ENCODE measurements at regions not wholly inside any gene's neighbourhood (a gene's known extent, or its start where the extent isn't known, plus 50 kb on each side); places are given as distances from the start of the nearest gene placed in this dataset.

DNA sequence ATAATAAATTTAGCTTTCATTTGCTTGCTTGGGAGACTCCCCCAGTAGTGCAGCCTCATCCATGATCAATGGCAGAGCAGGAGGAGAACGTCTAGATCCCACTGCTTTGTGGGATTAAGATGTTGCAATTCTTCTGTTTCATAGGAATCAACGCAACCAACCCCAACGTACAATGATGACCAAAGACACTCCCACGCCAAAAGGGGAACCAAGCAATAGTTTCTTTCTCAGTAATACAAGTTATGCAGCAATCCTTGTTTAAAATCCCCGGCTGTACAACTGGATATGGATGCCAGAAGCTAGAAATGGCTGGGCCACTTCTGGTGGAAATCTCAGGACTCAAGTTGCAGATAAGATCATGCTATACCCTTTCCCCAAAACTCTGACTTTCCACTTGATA lies 411.2 kb downstream of the VPS13C start:
- Mint-ChIP-seq H3K9me3 (ENCODE audit: low read depth) (no peaks in the 10 kb centered on the region), H3K27me3 (peaks cover 12% of the 10 kb centered on the region), H3K27ac (no peak overlapping the region), H3K4me3 (no peak overlapping the region), H3K4me1 (ENCODE audit: low read depth) (no peaks in the 10 kb centered on the region), H3K36me3 (no peaks in the 10 kb centered on the region)

DNA sequence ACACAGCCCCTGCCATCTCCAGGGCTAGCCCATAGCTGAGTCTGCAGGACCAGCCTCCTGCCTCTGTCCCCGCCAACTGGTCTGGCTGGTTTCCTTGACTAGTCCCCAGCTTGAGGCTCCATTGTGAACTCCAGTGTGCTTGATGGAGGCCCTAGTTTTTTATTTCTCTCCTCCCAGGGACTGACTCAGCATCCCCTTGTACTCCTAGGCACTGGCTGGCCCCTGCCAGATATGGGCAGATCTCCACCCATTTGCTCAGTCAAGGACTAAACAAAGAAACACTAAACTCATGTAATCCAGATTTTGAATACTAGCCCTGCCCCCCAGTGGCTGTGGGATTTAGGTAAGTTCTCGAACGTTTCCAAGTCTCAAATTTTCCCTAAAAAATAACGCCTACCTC lies 415.4 kb upstream of the RORA start:
- Mint-ChIP-seq H3K27ac (no peak overlapping the region), H3K36me3 (no peaks in the 10 kb centered on the region), H3K27me3 (peaks cover 20% of the 10 kb centered on the region), H3K4me1 (ENCODE audit: low read depth) (no peaks in the 10 kb centered on the region), H3K9me3 (ENCODE audit: low read depth) (no peaks in the 10 kb centered on the region), H3K4me3 (no peak overlapping the region)

DNA sequence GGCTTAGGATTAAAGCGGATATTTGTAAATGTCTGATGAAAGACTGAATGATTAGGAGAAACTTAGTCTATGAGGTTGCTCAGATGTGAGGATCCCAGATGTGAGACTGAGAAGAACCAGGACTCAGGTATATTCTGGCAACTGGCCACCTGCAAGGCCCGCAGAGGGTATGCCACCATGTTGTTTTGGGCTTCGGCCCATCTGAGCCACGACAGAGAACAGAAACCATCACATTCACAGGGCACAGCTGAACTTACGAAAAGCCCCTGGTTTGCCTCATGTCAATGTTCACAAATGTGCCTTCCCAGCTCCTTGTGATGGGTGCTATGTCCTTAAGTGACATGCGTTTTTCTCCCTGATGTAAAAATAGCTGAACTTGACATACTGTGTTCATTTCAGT lies 412.5 kb upstream of the RORA start:
- Mint-ChIP-seq H3K4me1 (ENCODE audit: low read depth) (no peaks in the 10 kb centered on the region), H3K36me3 (no peaks in the 10 kb centered on the region), H3K9me3 (ENCODE audit: low read depth) (no peaks in the 10 kb centered on the region), H3K4me3 (no peak overlapping the region), H3K27me3 (peaks cover 18% of the 10 kb centered on the region), H3K27ac (no peak overlapping the region)

DNA sequence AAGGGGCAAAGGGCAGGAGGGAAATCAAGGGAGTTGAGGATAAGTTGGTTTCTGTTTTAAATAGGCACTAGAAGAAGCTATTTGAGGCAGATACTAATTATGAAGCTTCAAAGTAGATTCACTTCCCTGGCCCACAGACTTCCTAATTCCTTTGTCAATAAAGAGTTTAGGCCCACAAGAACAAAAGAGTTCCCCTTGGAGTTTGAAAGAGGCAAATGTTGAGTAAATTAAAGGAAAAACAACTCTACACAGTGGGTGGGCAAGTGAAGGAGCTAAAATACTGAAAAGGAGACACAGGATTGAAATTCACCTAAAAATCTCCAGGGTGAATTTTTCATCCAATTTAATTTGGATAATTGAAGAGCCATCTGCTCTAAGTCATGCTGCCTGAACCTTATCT lies 411.7 kb upstream of the RORA start:
- no peaks in the 10 kb centered on the region for H3K36me3 Mint-ChIP-seq
- H3K27ac Mint-ChIP-seq: no peak overlapping the region
- no peak overlapping the region for H3K4me3 Mint-ChIP-seq
- no peaks in the 10 kb centered on the region for H3K4me1 Mint-ChIP-seq (ENCODE audit: low read depth)
- H3K9me3 Mint-ChIP-seq (ENCODE audit: low read depth): no peaks in the 10 kb centered on the region
- H3K27me3 Mint-ChIP-seq: peaks cover 26% of the 10 kb centered on the region

DNA sequence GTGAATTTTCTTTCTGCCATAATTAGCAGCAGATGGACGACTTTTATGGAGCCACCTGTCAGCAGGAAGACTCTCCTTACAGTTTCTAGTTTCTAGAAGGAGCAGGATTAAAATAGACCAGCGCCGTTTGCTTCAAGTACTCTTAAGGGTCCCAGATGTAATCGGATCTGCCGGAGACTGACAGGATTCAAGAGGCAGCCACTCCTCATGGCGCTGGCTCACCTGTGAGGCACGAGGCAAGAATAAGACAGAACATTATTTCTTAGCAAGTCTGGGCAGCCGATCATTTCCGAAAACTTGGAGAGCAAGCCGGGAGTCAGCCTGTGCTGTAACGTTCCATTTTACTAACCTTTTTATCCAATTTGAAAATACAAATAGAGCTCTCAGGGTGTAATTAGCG lies 410.4 kb upstream of the RORA start:
- H3K36me3 Mint-ChIP-seq: no peaks in the 10 kb centered on the region
- peaks cover 20% of the 10 kb centered on the region for H3K27me3 Mint-ChIP-seq
- H3K4me3 Mint-ChIP-seq: no peak overlapping the region
- no peak overlapping the region for H3K27ac Mint-ChIP-seq
- H3K9me3 Mint-ChIP-seq (ENCODE audit: low read depth): no peaks in the 10 kb centered on the region
- H3K4me1 Mint-ChIP-seq (ENCODE audit: low read depth): no peaks in the 10 kb centered on the region

DNA sequence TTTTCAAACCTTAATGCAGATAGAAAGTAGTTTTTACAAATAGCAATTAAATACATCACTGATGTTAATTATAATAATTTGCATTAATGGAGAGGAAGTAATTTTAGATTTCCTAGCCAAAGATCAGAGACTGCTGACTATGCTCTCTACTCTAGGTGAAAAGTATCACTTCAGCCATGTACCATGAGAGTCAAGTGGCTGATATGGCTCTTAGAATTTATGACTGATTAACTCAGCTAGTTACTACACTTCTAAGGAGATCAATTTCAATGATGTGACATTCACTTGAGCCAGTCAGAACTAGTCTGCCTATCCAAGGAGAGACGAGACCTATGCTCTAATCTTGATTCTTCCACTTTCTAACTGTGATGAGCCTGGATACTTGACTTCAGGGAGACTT lies 405.7 kb upstream of the RORA start:
- Mint-ChIP-seq H3K4me3 (no peak overlapping the region), H3K36me3 (no peaks in the 10 kb centered on the region), H3K9me3 (ENCODE audit: low read depth) (no peaks in the 10 kb centered on the region), H3K27me3 (peaks cover 15% of the 10 kb centered on the region), H3K4me1 (ENCODE audit: low read depth) (no peaks in the 10 kb centered on the region), H3K27ac (no peak overlapping the region)

DNA sequence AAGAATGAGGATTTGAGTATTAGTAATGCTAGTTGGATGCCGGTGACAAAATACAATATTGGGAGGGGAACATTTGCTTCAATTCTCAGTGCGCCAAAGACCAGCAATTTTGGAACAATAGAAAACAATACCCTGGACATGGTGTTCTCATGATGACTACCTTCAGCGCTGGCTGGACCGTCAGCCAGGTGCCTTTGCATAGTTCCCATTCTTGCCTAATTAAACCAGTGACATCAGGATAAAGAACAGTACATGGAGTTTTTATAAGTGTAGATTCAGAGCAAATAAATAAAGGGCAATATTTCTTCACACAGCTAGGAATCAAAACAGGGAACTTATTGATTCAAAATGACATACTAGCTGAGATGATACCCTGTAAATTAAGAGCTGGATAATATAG lies 404.8 kb upstream of the RORA start:
- Mint-ChIP-seq H3K9me3 (ENCODE audit: low read depth) (no peaks in the 10 kb centered on the region), H3K4me3 (no peak overlapping the region), H3K36me3 (no peaks in the 10 kb centered on the region), H3K27me3 (peaks cover 13% of the 10 kb centered on the region), H3K27ac (no peak overlapping the region), H3K4me1 (ENCODE audit: low read depth) (no peaks in the 10 kb centered on the region)

DNA sequence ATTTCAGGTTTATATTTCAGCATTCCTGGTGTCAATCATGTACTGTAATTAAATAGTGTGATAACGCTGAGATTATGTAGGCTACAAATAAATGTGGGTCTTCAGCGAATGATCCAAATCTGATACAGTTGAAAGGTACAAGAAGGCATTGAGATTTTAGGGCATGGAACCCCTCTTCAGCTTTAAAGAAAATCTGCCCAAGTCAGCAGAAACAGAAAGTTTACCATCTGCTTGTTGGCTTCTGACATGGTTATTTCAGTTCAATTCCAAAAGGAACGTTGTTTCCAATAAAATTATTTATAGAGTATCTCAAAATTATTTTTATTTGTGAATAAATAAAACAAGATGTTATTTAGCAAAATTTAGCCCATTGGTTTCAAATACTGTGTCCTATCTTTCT lies 400.2 kb upstream of the RORA start:
- H3K36me3 Mint-ChIP-seq: no peaks in the 10 kb centered on the region
- H3K27me3 Mint-ChIP-seq: peaks cover 7% of the 10 kb centered on the region
- no peak overlapping the region for H3K27ac Mint-ChIP-seq
- H3K9me3 Mint-ChIP-seq (ENCODE audit: low read depth): no peaks in the 10 kb centered on the region
- H3K4me3 Mint-ChIP-seq: no peak overlapping the region
- H3K4me1 Mint-ChIP-seq (ENCODE audit: low read depth): no peaks in the 10 kb centered on the region

DNA sequence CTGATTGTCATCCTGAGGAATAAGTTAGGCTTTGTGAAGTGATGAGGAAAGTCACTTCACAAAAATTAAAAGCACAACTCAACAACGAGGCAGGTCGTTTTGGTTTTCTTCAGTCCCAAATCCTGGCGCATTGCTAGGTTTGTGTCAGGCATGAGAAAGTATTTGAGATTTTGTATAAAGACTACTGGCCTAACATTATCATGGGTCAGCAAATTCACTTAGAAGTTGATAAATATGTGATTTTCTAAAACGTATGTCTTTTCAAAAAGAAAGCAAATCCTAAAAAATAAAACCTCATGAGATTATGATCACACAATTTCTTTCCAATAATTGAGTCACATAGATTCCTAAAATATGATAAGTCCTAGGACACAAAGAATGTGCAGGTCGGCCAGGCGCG lies 395.8 kb upstream of the RORA start:
- Mint-ChIP-seq H3K36me3 (no peaks in the 10 kb centered on the region), H3K4me1 (ENCODE audit: low read depth) (no peaks in the 10 kb centered on the region), H3K9me3 (ENCODE audit: low read depth) (no peaks in the 10 kb centered on the region)

DNA sequence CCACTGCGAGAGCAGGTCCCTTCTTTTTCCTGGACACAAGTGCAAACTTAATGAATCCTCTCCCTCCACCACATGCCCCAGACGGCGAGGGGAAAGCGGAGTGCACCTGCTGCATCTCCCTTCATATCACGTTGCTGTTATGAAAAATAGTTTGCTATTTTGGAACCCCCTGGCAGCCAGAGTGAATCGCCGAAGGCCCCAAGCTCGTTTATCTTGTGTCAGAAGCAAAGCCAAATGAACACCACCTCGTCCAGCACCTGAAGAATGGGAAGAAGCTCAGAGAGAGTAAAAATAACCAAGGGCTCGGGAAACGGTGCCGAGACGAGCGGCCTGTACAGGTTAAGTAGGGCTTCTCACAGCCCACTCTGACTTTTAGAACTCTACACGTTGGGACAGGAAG lies 394.6 kb upstream of the RORA start:
- peaks cover 5% of the 10 kb centered on the region for H3K27me3 Mint-ChIP-seq
- H3K9me3 Mint-ChIP-seq (ENCODE audit: low read depth): no peaks in the 10 kb centered on the region
- H3K27ac Mint-ChIP-seq: no peak overlapping the region
- no peak overlapping the region for H3K4me3 Mint-ChIP-seq
- H3K36me3 Mint-ChIP-seq: no peaks in the 10 kb centered on the region
- H3K4me1 Mint-ChIP-seq (ENCODE audit: low read depth): no peaks in the 10 kb centered on the region

More for the DNA sequence above, 395.8 kb upstream of the RORA start:
- Mint-ChIP-seq H3K27ac (no peak overlapping the region), H3K4me3 (no peak overlapping the region), H3K27me3 (peaks cover 5% of the 10 kb centered on the region)

DNA sequence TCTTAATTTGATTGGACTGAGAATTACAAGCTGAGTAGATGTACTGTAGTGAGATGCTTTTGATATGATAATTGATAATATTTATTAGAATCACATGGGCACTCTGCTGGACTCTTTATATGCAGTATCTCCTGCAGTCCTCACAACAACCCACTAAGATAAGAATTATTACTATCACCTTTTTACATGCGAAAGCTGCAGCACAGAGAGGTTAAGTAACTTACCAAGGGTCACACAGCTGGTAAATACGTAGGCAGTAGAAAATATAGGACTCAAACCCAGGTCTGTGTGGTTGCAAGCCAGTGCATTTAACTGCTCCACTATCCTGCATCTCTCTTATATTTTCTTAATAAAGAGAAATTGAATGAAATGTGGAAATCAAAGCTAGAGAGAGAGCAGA lies 392.8 kb upstream of the RORA start:
- Mint-ChIP-seq H3K36me3 (no peaks in the 10 kb centered on the region), H3K4me3 (no peak overlapping the region), H3K4me1 (ENCODE audit: low read depth) (no peaks in the 10 kb centered on the region), H3K9me3 (ENCODE audit: low read depth) (no peaks in the 10 kb centered on the region), H3K27ac (no peak overlapping the region), H3K27me3 (peaks cover 3% of the 10 kb centered on the region)

DNA sequence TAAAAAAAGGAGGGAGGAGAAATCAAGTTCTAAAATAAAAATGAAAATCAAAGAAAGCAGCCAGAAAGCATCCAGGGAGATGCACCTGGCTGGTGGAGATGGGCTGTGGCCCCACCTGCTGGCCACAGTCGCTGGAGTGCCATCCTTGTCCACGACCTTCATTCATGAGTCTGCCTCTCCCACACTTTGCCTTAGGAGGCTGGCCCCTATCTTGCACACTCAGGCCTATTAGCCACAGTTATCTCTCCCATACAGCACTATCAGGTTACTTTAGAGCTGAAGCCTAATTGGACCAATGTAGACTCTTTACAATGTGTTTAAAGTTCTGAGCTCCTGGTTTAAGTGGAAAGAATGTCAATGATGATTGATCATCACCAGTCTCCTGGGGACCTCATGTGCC lies 392.0 kb upstream of the RORA start:
- no peaks in the 10 kb centered on the region for H3K4me1 Mint-ChIP-seq (ENCODE audit: low read depth)
- no peak overlapping the region for H3K27ac Mint-ChIP-seq
- no peaks in the 10 kb centered on the region for H3K27me3 Mint-ChIP-seq
- no peak overlapping the region for H3K4me3 Mint-ChIP-seq
- H3K36me3 Mint-ChIP-seq: no peaks in the 10 kb centered on the region
- no peaks in the 10 kb centered on the region for H3K9me3 Mint-ChIP-seq (ENCODE audit: low read depth)

DNA sequence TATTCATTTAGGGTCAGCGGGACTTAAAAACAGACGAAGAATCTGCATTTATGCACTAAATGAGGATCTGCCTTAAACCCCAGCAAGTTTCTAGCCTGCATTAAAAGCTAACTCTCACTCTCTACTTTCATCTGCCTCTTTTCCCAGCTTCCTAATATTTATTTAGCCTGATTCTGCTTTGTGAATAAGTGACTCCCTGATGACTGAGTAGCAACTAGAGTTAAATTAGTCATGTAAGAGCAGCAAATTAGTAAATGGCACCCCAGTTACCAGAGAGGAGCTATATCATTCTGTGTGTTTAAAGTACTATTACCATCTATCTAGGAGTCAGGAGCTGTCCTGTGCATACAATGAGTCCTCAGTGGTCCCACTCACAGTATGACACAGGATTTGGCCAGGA lies 391.0 kb upstream of the RORA start:
- no peak overlapping the region for H3K27ac Mint-ChIP-seq
- peaks cover 2% of the 10 kb centered on the region for H3K9me3 Mint-ChIP-seq (ENCODE audit: low read depth)
- no peaks in the 10 kb centered on the region for H3K36me3 Mint-ChIP-seq
- peaks cover 2% of the 10 kb centered on the region for H3K27me3 Mint-ChIP-seq
- no peak overlapping the region for H3K4me3 Mint-ChIP-seq
- no peaks in the 10 kb centered on the region for H3K4me1 Mint-ChIP-seq (ENCODE audit: low read depth)

DNA sequence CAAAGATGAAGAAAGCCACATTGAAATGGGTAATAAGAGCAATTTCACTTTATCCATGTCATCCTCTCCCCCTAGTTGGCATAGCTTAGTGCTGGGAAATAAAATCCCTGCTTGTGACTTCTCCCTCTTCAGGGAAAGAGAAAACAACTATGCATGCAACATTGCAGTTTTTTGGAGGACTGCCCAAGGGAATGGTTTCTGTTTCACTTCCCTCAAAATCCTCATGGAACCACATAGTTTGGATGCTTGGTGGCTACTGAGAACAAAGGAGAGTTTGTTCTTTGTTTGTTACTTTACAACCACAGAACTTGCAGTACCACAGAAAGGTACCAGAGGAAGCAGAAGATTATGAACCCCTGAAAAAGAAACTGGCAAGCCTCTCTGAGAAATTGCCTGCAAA lies 384.6 kb upstream of the RORA start:
- Mint-ChIP-seq H3K36me3 (no peaks in the 10 kb centered on the region), H3K27ac (no peak overlapping the region), H3K4me3 (no peak overlapping the region), H3K4me1 (ENCODE audit: low read depth) (no peaks in the 10 kb centered on the region), H3K27me3 (peaks cover 15% of the 10 kb centered on the region), H3K9me3 (ENCODE audit: low read depth) (peaks cover 14% of the 10 kb centered on the region)

DNA sequence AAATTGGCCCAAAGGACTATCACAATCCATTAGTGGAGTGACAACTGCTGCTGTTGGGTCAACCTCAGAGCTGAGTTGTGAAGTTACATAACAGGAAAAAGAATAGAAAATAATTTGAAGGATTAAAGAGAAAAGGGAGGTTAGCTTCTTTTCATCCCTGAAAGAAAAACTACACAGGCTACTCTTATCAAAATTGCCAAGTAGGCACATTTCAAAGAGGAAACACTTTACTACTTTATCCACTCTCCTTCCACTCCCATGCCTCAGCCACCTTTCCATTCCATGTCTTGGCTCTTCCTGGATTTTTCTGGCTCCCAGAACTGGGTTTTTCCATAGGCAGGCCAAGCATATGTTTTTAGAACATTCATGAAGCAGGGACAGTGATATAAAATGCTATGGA lies 384.0 kb upstream of the RORA start:
- H3K36me3 Mint-ChIP-seq: no peaks in the 10 kb centered on the region
- no peaks in the 10 kb centered on the region for H3K4me1 Mint-ChIP-seq (ENCODE audit: low read depth)
- H3K4me3 Mint-ChIP-seq: no peak overlapping the region
- no peak overlapping the region for H3K27ac Mint-ChIP-seq
- peaks cover 16% of the 10 kb centered on the region for H3K27me3 Mint-ChIP-seq
- peaks cover 14% of the 10 kb centered on the region for H3K9me3 Mint-ChIP-seq (ENCODE audit: low read depth)

DNA sequence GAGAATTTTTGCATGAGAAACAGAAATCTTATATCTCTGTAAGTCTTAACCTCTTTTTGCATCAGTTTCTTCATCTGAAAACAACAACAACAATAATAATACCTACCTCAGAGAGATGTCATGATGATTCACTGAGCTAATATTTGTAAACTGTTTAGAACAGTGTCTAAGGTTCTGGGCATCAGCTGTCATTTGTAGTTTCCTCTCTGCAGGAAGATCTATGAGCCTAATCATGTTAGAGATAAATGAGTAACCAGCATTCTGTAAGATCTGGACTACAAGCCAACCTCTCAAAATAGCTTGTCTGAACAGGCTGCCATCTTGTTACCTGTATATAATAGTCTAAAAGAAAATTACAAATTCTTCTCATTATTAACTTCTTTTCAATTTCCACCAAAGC lies 383.0 kb upstream of the RORA start:
- no peaks in the 10 kb centered on the region for H3K4me1 Mint-ChIP-seq (ENCODE audit: low read depth)
- peaks cover 23% of the 10 kb centered on the region for H3K27me3 Mint-ChIP-seq
- no peak overlapping the region for H3K4me3 Mint-ChIP-seq
- H3K27ac Mint-ChIP-seq: no peak overlapping the region
- H3K9me3 Mint-ChIP-seq (ENCODE audit: low read depth): peaks cover 14% of the 10 kb centered on the region
- no peaks in the 10 kb centered on the region for H3K36me3 Mint-ChIP-seq

DNA sequence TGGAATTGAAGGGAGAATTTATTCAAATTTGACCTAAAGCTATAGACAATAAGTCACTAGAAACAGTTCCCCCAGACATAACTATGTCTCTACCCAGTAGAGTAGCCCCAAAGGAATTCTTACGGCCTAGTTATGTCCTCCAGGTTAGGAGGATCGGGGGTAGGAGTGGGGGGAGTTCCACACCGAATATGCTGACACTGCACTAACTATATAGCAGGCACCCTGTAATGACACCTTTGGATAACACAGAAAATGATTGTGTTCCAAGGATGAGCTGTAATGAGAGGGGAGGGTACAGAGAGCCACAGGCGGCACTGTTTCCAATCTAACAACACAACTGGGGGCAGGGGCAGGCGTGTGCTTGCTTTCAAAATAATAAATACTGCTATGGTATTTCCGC lies 376.2 kb upstream of the RORA start:
- H3K36me3 Mint-ChIP-seq: no peaks in the 10 kb centered on the region
- no peaks in the 10 kb centered on the region for H3K9me3 Mint-ChIP-seq (ENCODE audit: low read depth)
- H3K4me3 Mint-ChIP-seq: no peak overlapping the region
- H3K27me3 Mint-ChIP-seq: peaks cover 37% of the 10 kb centered on the region
- H3K27ac Mint-ChIP-seq: no peak overlapping the region
- H3K4me1 Mint-ChIP-seq (ENCODE audit: low read depth): no peaks in the 10 kb centered on the region

All from activated naive CD8-positive, alpha-beta T cell (primary cell).